ENCODE measurements at regions not wholly inside any gene's neighbourhood (a gene's known extent, or its start where the extent isn't known, plus 50 kb on each side); places are given as distances from the start of the nearest gene placed in this dataset.

GRCh38 chr16:52386694-52387093 is 160.2 kb downstream of the TOX3 start:
- 72 to 85% (median 83%) methylated on average over 3 of the region's 3 CpGs for WGBS, 5 donors
- no peak for DNase-seq
- Histone ChIP-seq H3K36me3 (no peaks in the 10 kb centered on the region), H3K27ac (no peak overlapping the region), H3K4me3 (no peak overlapping the region), H3K4me1 (no peaks in the 10 kb centered on the region), H3K27me3 (replicated peaks in 1 of 7) (no peaks in the 10 kb centered on the region), H3K9me3 (peaks cover 0 to 4% (median 0%) of the 10 kb centered on the region in 8 donors)
- TF ChIP-seq POLR2AphosphoS5 (IDR thresholded peaks at IDR 0.05) = no peak
- no peak for TF ChIP-seq CTCF (IDR thresholded peaks at IDR 0.05 in 8 of 11, conservative IDR thresholded peaks at IDR 0.05 in 3 of 11)
- no peak for TF ChIP-seq POLR2A (IDR thresholded peaks at IDR 0.05)
- intact Hi-C loops (cut with DNase I; ENCODE audit: low total_unique reads) = no loop called here

- Histone ChIP-seq H3K4me3 (no peak overlapping the region), H3K4me1 (no peaks in the 10 kb centered on the region), H3K36me3 (no peaks in the 10 kb centered on the region), H3K27me3 (replicated peaks in 1 of 7) (no peaks in the 10 kb centered on the region), H3K27ac (no peak overlapping the region), H3K9me3 (peaks cover 0 to 7% (median 0%) of the 10 kb centered on the region in 8 donors)
- intact Hi-C loops (cut with DNase I; ENCODE audit: low total_unique reads) = no loop called here
- 89 to 98% (median 91%) methylated on average over 2 of the region's 2 CpGs for WGBS, 5 donors
- TF ChIP-seq CTCF (IDR thresholded peaks at IDR 0.05 in 8 of 11, conservative IDR thresholded peaks at IDR 0.05 in 3 of 11) = no peak
- no peak for TF ChIP-seq POLR2AphosphoS5 (IDR thresholded peaks at IDR 0.05)
- no peak for TF ChIP-seq POLR2A (IDR thresholded peaks at IDR 0.05)
- no peak for DNase-seq
Measured at GRCh38 chr16:52384378-52384777, 162.6 kb downstream of the TOX3 start.

GRCh38 chr16:52383640-52384292 is 163.2 kb downstream of the TOX3 start:
- TF ChIP-seq POLR2A (IDR thresholded peaks at IDR 0.05) = no peak
- TF ChIP-seq POLR2AphosphoS5 (IDR thresholded peaks at IDR 0.05) = no peak
- no peak for TF ChIP-seq CTCF (IDR thresholded peaks at IDR 0.05 in 8 of 11, conservative IDR thresholded peaks at IDR 0.05 in 3 of 11)
- Histone ChIP-seq H3K27ac (no peak overlapping the region), H3K36me3 (no peaks in the 10 kb centered on the region), H3K4me1 (no peaks in the 10 kb centered on the region), H3K4me3 (no peak overlapping the region), H3K9me3 (peaks cover 0 to 7% (median 0%) of the 10 kb centered on the region in 8 donors), H3K27me3 (replicated peaks in 1 of 7) (no peaks in the 10 kb centered on the region)
- intact Hi-C loops (cut with DNase I; ENCODE audit: low total_unique reads) = no loop called here
- WGBS, 5 donors = 49 to 59% (median 52%) methylated on average over 3 of the region's 3 CpGs
- no peak for DNase-seq

- H3K4me1 ChIP-seq = no peaks in the 10 kb centered on the region
- H3K9me3 ChIP-seq = peaks cover 0 to 7% (median 0%) of the 10 kb centered on the region in 8 donors
- WGBS, 5 donors = 46 to 63% (median 49%) methylated on average over 3 of the region's 3 CpGs
- intact Hi-C loops (cut with DNase I; ENCODE audit: low total_unique reads) = no loop called here
- no peak overlapping the region for H3K4me3 ChIP-seq
- no peaks in the 10 kb centered on the region for H3K36me3 ChIP-seq
- TF ChIP-seq CTCF (IDR thresholded peaks at IDR 0.05 in 8 of 11, conservative IDR thresholded peaks at IDR 0.05 in 3 of 11) = no peak
- TF ChIP-seq POLR2AphosphoS5 (IDR thresholded peaks at IDR 0.05) = no peak
- no peak for TF ChIP-seq POLR2A (IDR thresholded peaks at IDR 0.05)
- H3K27me3 ChIP-seq (replicated peaks in 1 of 7) = no peaks in the 10 kb centered on the region
- H3K27ac ChIP-seq = no peak overlapping the region
- no peak for DNase-seq
Measured at GRCh38 chr16:52383119-52383518, 163.8 kb downstream of the TOX3 start.
